GM12878 (cell line): ENCODE measurements at regions not wholly inside any gene's neighbourhood (a gene's known extent, or its start where the extent isn't known, plus 50 kb on each side); places are given as distances from the start of the nearest gene placed in this dataset.

Experiments used
- GATAD2B ChIP-seq: fragments of 450-650 bp; conservative IDR thresholded peaks from 2 replicates; pipeline ENCODE4 v1.6.1; 2017; ENCODE audit warnings: low read depth, mild to moderate bottlenecking, moderate library complexity
- HDAC2 ChIP-seq: fragments of 200-600 bp; sonication (generic); IDR thresholded peaks from 2 replicates; pipeline ENCODE4 v1.6.1; 2017
- HDGF ChIP-seq: fragments of 450-650 bp; IDR thresholded peaks from 2 replicates; pipeline ENCODE4 v1.6.1; 2016; ENCODE audit warnings: antibody characterized with exemption
- MLLT1 ChIP-seq: fragments of 450-650 bp; IDR thresholded peaks from 2 replicates; pipeline ENCODE4 v1.6.1; 2016; ENCODE audit warnings: mild to moderate bottlenecking
- NFIC ChIP-seq: IDR thresholded peaks from 2 replicates; pipeline ENCODE4 v1.6.1; 2012; ENCODE audit warnings: low read depth, mild to moderate bottlenecking, inconsistent platforms, low read length, moderate library complexity
- NFXL1 ChIP-seq: fragments of 450-650 bp; IDR thresholded peaks from 2 replicates; pipeline ENCODE4 v1.6.1; 2017; ENCODE audit warnings: antibody characterized with exemption, mild to moderate bottlenecking, borderline replicate concordance
- RELB ChIP-seq: fragments of 450-650 bp; IDR thresholded peaks from 2 replicates; pipeline ENCODE4 v1.6.1; 2017; ENCODE audit warnings: low read depth, mild to moderate bottlenecking, moderate library complexity
- TCF7 ChIP-seq: IDR thresholded peaks from 2 replicates; pipeline ENCODE4 v1.6.1; 2014; ENCODE audit warnings: antibody characterized with exemption, borderline replicate concordance
- USF1 ChIP-seq: IDR thresholded peaks from 2 replicates; pipeline ENCODE4 v1.6.1; 2011; ENCODE audit warnings: borderline replicate concordance, low read depth, mild to moderate bottlenecking, moderate library complexity, mixed read lengths, low read length; ENCODE audit not compliant: insufficient read depth; ENCODE audit errors: extremely low read length
- YY1 ChIP-seq: IDR thresholded peaks from 2 replicates; pipeline ENCODE4 v1.6.1; 2011; ENCODE audit warnings: low read depth, mild to moderate bottlenecking, low read length
- ZNF207 ChIP-seq: fragments of 450-650 bp; IDR thresholded peaks from 2 replicates; pipeline ENCODE4 v1.6.1; 2014; ENCODE audit warnings: antibody characterized with exemption, mild to moderate bottlenecking, borderline replicate concordance

- no peak for TF ChIP-seq HDGF
- no peak for TF ChIP-seq NFXL1
- no peak for TF ChIP-seq ZNF207
- no peak for TF ChIP-seq HDAC2
- no peak for TF ChIP-seq GATAD2B
- no peak for TF ChIP-seq RELB
- TF ChIP-seq YY1 = no peak
- TF ChIP-seq USF1 = no peak
- no peak for TF ChIP-seq NFIC
- TF ChIP-seq MLLT1 = no peak
- no peak for TF ChIP-seq TCF7
Observed at GRCh38 chr3:94413336-94414108, 350.7 kb downstream of the NSUN3 start (continued).
